B cell (primary cell): ENCODE measurements at regions not wholly inside any gene's neighbourhood (a gene's known extent, or its start where the extent isn't known, plus 50 kb on each side); places are given as distances from the start of the nearest gene placed in this dataset.

Source experiments
- CTCF ChIP-seq: fragments of 200-600 bp; IDR thresholded peaks from one replicate; pipeline ENCODE4 v1.8.0; 2022; ENCODE audit warnings: antibody characterized with exemption, mild to moderate bottlenecking
- EZH2 ChIP-seq: IDR thresholded peaks from 2 replicates; pipeline ENCODE4 v1.6.1; 2012; ENCODE audit warnings: borderline replicate concordance, low read depth, mild to moderate bottlenecking, moderate library complexity, low read length; ENCODE audit not compliant: insufficient read depth, poor library complexity, severe bottlenecking

GRCh38 chr2:23285091-23285800 lies 99.7 kb upstream of the KLHL29 start:
- no peak for TF ChIP-seq CTCF
- TF ChIP-seq EZH2 = no peak
